PC-9 (cell line): ENCODE measurements at regions not wholly inside any gene's neighbourhood (a gene's known extent, or its start where the extent isn't known, plus 50 kb on each side); places are given as distances from the start of the nearest gene placed in this dataset.

Experiments
- BruUV-seq: library from RNA; stranded (reverse); fragments of 400-500 nt; replicated peaks from 2 replicates; lab custom pipeline; 2021; lab: Mats Ljungman, UMichigan
- CTCF ChIA-PET: fragments of 300-600 bp; sonication (Branson Sonifier 250); formaldehyde crosslinking; loops from one replicate; lab custom pipeline; 2022; ENCODE audit warnings: antibody characterized with exemption; lab: Charles Lee
- POLR2A ChIA-PET: fragments of 300-600 bp; sonication (Branson Sonifier 250); formaldehyde crosslinking; loops from one replicate; lab custom pipeline; 2022; ENCODE audit warnings: antibody characterized with exemption; ENCODE audit not compliant: unreplicated experiment; lab: Charles Lee
- DNase-seq, 2 experiments: peaks; one replicate each; pipeline versions ENCODE4 v3.0.0 to v3.0.0-alpha.2; 2015 to 2022; ENCODE audit warnings: mixed read lengths in 1 of 2
- H2AFZ ChIP-seq: fragments of 200-600 bp; sonication (generic); 2 replicates; pipeline ENCODE4 v1.8.1; 2017; ENCODE audit warnings: antibody characterized with exemption
- H3F3A ChIP-seq: fragments of 200-600 bp; sonication (generic); 2 replicates; pipeline ENCODE4 v1.8.1; 2017; ENCODE audit warnings: antibody characterized with exemption, mild to moderate bottlenecking, low read depth; ENCODE audit not compliant: insufficient read depth
- H3K27ac ChIP-seq: fragments of 200-600 bp; sonication (generic); 2 replicates; pipeline ENCODE4 v1.6.1; 2016; ENCODE audit warnings: mixed run types
- H3K27me3 ChIP-seq: fragments of 200-600 bp; sonication (generic); 2 replicates; pipeline ENCODE4 v1.6.1; 2016; ENCODE audit warnings: low read depth, mixed run types; ENCODE audit not compliant: insufficient read depth
- H3K36me3 ChIP-seq: fragments of 200-600 bp; sonication (generic); 2 replicates; pipeline ENCODE4 v1.6.1; 2016; ENCODE audit warnings: low read depth, mixed run types
- H3K4me1 ChIP-seq: fragments of 200-600 bp; sonication (generic); replicated peaks from 2 replicates; pipeline ENCODE4 v1.6.1; 2016; ENCODE audit warnings: mixed run types; ENCODE audit not compliant: insufficient read depth
- H3K4me2 ChIP-seq: fragments of 200-600 bp; sonication (generic); 2 replicates; pipeline ENCODE4 v1.6.1; 2017; ENCODE audit warnings: mixed run types
- H3K4me3 ChIP-seq: fragments of 200-600 bp; sonication (generic); 2 replicates; pipeline ENCODE4 v1.6.1; 2016; ENCODE audit warnings: mixed run types
- H3K79me2 ChIP-seq: fragments of 200-600 bp; sonication (generic); 2 replicates; pipeline ENCODE4 v1.6.1; 2017; ENCODE audit warnings: low read depth, mixed run types
- H3K9me2 ChIP-seq: fragments of 200-600 bp; sonication (generic); 2 replicates; pipeline ENCODE4 v1.8.1; 2017; ENCODE audit warnings: mild to moderate bottlenecking; ENCODE audit not compliant: insufficient read depth
- H3K9me3 ChIP-seq: fragments of 200-600 bp; sonication (generic); 2 replicates; pipeline ENCODE4 v1.8.1; 2016; ENCODE audit warnings: low read depth; ENCODE audit not compliant: insufficient read depth
- H4K20me1 ChIP-seq: fragments of 200-600 bp; sonication (generic); 2 replicates; pipeline ENCODE4 v1.8.1; 2017; ENCODE audit not compliant: insufficient read depth
- EZH2 ChIP-seq: fragments of 200-600 bp; sonication (generic); IDR thresholded peaks from 2 replicates; pipeline ENCODE4 v1.8.0; 2017; ENCODE audit warnings: antibody characterized with exemption, low read depth
- intact Hi-C: fragments of 100-400 bp; cut with micrococcal nuclease; formaldehyde crosslinking; loops from one replicate; pipeline ENCODE4 v1.10.0; 2022; ENCODE audit not compliant: unreplicated experiment
- TF ChIP-seq, protein P1 (sequence below): fragments of 200-600 bp; sonication (generic); conservative IDR thresholded peaks from 2 replicates; pipeline ENCODE4 v1.6.1; 2017; ENCODE audit warnings: mixed run types, antibody characterized with exemption, mild to moderate bottlenecking, moderate library complexity

DNA sequence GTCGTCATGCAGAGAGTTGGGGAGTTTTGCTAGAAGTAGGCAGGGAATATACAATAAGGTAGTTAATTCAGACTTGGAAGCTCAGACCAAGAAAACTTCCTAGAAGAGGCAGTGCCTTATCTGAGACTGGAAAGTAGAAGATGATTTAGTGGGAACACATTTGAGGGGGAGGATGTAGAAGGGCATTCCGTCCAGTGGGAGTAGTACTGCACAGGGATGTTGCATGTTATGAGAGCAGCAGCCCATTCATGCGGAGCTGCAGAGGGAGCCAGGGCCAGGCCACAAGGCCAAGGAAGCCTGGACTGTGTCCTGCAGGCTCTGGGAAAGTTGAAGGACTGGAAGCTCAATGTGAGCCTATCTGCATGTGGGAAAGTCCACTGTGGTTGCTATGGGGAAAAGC, 344.5 kb upstream of the EEF2KMT start:
- no peaks in the 10 kb centered on the region for H3F3A ChIP-seq
- peaks cover 16% of the 10 kb centered on the region; the same call in 1 of the 2 replicates for H3K27me3 ChIP-seq
- ChIA-PET CTCF (no interaction called here), POLR2A (no interaction called here)
- DNase-seq = no peak
- BruUV-seq = no TSS peak
- H3K4me2 ChIP-seq = no peak overlapping the region
- H3K9me3 ChIP-seq = no peaks in the 10 kb centered on the region
- intact Hi-C loops = no loop called here
- no peaks in the 10 kb centered on the region for H3K36me3 ChIP-seq
- no peaks in the 10 kb centered on the region; the same call in 1 of the 2 replicates for H4K20me1 ChIP-seq
- H3K79me2 ChIP-seq = no peaks in the 10 kb centered on the region
- TF ChIP-seq EZH2 = no peak
- TF ChIP-seq, protein P1, sequence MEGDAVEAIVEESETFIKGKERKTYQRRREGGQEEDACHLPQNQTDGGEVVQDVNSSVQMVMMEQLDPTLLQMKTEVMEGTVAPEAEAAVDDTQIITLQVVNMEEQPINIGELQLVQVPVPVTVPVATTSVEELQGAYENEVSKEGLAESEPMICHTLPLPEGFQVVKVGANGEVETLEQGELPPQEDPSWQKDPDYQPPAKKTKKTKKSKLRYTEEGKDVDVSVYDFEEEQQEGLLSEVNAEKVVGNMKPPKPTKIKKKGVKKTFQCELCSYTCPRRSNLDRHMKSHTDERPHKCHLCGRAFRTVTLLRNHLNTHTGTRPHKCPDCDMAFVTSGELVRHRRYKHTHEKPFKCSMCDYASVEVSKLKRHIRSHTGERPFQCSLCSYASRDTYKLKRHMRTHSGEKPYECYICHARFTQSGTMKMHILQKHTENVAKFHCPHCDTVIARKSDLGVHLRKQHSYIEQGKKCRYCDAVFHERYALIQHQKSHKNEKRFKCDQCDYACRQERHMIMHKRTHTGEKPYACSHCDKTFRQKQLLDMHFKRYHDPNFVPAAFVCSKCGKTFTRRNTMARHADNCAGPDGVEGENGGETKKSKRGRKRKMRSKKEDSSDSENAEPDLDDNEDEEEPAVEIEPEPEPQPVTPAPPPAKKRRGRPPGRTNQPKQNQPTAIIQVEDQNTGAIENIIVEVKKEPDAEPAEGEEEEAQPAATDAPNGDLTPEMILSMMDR = no peak
- no peak overlapping the region for H3K4me3 ChIP-seq
- no peaks in the 10 kb centered on the region for H3K4me1 ChIP-seq
- no peaks in the 10 kb centered on the region for H3K9me2 ChIP-seq
- no peak overlapping the region for H2AFZ ChIP-seq
- H3K27ac ChIP-seq = no peak overlapping the region

DNA sequence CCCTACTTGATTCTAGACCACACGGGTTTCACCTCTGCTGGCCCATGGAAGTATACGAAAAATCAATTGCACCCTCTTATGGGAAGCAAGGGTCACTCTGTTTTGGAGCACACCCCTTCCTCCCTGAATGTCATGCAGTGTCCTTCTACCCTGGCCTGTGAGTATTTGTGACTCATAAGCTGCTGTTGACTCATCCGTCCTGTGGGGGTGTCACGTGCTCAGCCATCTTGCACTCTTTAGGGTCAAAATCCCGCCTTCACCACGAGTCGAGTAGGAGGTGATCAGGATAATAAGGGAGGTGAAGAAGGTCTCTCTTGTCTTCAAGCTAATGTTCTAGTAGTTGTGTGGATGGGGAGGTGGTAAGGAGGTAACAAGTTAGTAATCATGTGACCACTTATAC, 341.0 kb upstream of the EEF2KMT start:
- POLR2A ChIA-PET = no interaction called here
- no peak for DNase-seq
- no peaks in the 10 kb centered on the region for H3K4me1 ChIP-seq
- CTCF ChIA-PET = no interaction called here
- no peaks in the 10 kb centered on the region for H3K9me2 ChIP-seq
- H3K79me2 ChIP-seq = no peaks in the 10 kb centered on the region
- H3K4me3 ChIP-seq = no peak overlapping the region
- intact Hi-C loops = no loop called here
- H3K27me3 ChIP-seq = peaks cover 16% of the 10 kb centered on the region
- no peak overlapping the region for H2AFZ ChIP-seq
- no peaks in the 10 kb centered on the region for H3K9me3 ChIP-seq
- TF ChIP-seq, protein P1 = no peak
- no peak for TF ChIP-seq EZH2
- no peaks in the 10 kb centered on the region for H3K36me3 ChIP-seq
- no peak overlapping the region for H3K27ac ChIP-seq
- no peaks in the 10 kb centered on the region for H4K20me1 ChIP-seq
- no TSS peak for BruUV-seq
- no peak overlapping the region for H3K4me2 ChIP-seq
- H3F3A ChIP-seq = no peaks in the 10 kb centered on the region

DNA sequence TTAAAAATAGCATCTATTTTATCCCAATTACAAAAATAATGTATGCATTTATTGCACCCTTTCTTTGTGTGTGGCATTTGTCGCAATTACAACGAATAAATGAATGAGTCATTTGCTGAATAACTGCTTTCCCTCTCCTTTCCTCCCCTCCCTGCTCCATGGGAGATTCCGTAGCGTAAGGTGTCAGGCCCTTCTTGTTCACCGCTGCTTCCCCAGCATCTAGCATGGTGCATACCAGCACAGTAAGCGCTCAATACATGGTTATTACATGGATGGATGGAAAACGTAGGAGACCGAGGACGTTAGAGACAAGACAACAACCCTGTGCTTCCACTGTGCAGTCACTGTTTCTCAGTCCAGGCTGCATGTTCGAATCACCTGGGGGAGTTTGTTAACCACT, 336.0 kb upstream of the EEF2KMT start:
- intact Hi-C loops = no loop called here
- H3F3A ChIP-seq = no peaks in the 10 kb centered on the region
- H4K20me1 ChIP-seq = no peaks in the 10 kb centered on the region
- peaks cover 51% of the 10 kb centered on the region for H3K27me3 ChIP-seq
- no peak for DNase-seq
- H3K36me3 ChIP-seq = no peaks in the 10 kb centered on the region
- no TSS peak for BruUV-seq
- TF ChIP-seq, protein P1 = no peak
- no peak for TF ChIP-seq EZH2
- H3K4me3 ChIP-seq = no peak overlapping the region
- H3K9me3 ChIP-seq = no peaks in the 10 kb centered on the region
- H3K4me1 ChIP-seq = no peaks in the 10 kb centered on the region
- no peaks in the 10 kb centered on the region for H3K79me2 ChIP-seq
- H3K27ac ChIP-seq = no peak overlapping the region
- no peak overlapping the region for H2AFZ ChIP-seq
- POLR2A ChIA-PET = no interaction called here
- H3K9me2 ChIP-seq = no peaks in the 10 kb centered on the region
- H3K4me2 ChIP-seq = no peak overlapping the region
- CTCF ChIA-PET = no interaction called here
